Inferior parietal cortex (tissue), 1 donor: ENCODE measurements at regions not wholly inside any gene's neighbourhood (a gene's known extent, or its start where the extent isn't known, plus 50 kb on each side); places are given as distances from the start of the nearest gene placed in this dataset.

Experiments used
- DNase-seq: peaks from one replicate; pipeline ENCODE4 v3.0.0-alpha.2; 2016; ENCODE audit errors: extremely low spot score

- no peak for DNase-seq
Measured at GRCh38 chr16:73275024-73275423, 227.1 kb upstream of the ZFHX3 start.

DNA sequence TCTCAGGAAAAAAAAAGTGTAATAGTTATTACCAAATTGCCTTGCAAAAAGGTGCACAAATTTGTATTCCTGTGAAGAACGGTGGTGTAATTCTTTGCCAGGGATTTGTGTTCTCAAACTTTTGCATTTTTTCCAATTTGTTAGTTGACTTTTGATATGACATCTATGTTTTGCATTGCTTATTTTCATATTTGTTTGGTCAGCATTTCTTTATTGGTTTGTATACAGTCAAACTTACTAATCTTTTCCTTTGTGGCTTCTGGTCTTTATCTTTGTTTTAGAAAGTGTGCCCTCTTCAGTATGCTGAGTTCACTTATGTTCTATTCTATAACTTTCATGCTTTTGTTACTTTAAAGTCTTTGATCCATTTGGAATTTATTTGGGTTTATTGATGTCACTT is 226.2 kb upstream of the ZFHX3 start:
- no peak for DNase-seq

DNA sequence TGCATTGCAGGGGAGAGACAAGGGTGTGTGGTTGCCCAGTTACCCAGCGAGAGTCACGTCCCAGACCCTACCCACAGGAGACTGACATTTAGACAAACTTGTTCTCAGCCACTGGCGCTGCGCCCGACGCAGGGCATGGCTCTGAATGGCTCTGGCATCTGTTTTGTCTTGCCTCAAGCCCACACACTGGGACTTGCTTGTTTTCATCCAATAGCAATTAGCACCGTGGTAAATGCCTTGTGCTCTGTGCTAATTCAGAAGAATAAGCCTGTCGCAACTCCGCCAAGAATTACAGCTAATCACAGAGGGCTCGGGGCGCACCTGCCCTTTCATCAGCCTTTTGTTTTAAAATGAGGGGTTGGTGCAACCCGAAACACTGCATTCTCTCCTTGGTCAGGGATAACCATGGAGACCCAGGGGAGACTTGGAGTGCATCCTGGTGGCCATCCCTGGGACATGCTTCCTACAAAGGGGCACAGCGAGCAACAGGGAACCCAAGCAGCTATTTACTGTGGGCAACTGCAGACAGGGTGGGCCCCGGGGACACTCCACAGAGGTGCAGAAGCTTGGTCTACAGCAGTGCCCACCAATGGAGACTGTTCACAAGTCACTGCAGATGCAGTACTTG is 220.6 kb upstream of the ZFHX3 start:
- peak; percentile 3 for DNase-seq

DNA sequence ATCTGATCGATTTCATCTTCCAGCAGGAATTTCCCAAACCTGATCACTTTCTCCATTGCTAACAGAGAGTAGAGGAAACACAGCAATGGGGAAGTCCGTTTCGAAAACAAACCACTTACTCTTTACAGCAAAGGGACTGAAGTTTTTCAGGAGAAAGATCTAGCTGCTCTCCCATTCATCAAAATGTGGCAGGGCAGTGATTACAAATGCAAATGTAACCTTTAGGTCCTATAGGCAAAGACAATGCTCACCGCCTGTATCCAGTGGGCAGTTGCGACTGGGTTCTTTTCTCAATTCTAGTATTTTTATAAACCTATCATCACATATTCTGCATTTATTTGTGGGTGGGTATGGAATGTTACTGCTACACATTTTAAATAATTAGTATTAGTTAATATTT is 218.0 kb upstream of the ZFHX3 start:
- DNase-seq: no peak

DNA sequence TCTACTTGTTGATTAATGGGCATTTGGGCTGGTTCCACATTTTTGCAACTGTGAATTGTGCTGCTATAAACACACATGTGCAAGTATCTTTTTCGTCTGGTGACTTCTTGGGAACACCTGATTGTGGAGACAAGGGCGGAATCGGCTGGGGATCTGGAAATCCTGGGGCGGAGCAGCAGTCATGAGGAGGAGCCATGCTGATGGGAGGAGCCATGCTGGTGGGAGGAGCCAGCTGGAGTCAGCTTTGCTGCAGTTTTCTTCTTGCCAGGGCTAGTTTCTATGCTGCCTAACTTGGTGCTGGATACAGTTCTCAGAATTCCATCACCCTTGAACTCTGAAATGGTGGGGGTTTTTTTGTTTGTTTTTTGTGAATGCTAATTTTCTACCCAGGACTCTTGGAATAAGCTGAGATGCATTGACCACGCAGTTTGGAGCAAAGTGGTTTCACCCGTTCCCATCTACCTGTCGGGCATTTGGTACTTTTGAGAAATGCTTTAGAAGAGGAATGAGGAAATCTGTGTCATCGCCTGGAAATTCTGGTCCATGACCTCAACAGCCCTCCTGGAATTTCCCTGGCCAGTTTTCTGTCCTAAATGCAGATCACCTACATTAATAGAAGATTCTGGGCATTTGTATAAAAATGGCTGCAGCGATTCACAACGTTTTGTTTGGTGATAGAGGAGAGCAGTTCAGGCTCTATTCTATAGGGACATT is 217.4 kb upstream of the ZFHX3 start:
- DNase-seq: no peak

DNA sequence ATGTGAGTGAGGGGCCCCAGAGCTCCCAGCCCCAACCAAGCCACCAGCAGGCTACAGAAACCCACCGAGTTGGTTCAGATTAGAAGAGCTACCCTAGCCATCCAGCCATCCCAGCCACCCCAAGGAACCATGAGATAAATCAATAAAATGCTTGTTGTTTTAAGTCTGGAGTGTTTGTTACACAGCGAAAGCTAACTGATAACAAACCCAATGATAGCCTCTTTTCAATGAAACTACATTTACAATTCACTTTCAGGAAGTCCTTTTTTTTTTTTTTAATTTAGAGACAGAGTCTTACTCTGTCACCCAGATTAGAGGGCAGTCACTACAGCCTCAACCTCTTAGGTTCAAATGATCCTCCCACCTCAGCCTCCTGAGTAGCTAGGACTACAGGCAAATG is 215.0 kb upstream of the ZFHX3 start:
- no peak for DNase-seq

DNA sequence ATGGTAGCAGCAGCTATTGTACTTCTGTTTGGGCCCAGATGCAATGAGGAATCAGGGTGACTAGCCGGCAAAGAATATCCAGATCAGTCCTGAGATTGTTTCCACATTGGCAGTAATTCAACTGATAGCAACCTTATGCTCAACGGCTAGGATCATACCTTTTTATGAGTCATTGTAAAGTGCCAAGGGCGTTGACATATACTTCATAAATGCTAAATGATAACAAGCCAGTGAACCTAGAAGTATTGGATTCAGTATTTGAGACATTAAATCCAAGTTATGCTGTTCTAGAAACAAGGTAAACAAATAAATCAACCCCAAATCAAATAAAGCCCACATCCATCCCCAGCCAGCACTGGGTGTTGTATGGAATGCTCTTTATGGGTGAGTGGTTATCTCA is 207.1 kb upstream of the ZFHX3 start:
- no peak for DNase-seq

DNA sequence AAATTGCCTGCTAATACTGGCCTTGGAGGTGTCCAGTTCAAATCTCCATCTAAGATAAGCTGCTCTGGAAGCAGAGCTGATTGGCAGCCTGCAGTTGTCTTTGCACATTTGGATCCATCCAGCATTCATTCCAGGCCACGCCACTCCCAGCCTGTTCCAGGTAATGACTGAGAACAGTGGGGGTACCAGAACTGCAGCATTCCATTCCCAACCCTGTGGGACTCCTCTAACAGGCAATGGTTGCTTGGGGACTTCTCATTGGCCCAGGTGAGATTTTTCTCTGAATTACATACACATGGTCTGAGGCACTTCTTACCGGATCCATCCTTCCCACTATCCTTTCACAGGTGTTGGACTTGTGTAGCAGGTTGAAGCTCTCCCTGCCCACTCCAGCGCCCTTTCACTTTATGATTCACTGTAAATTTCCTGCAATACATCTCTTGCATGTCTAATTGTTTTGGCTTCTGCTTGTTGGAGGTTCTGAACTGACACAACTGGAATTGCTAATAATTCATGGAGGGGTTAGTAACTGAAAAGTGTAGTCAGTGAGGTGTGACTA is 206.1 kb upstream of the ZFHX3 start:
- DNase-seq: no peak

DNA sequence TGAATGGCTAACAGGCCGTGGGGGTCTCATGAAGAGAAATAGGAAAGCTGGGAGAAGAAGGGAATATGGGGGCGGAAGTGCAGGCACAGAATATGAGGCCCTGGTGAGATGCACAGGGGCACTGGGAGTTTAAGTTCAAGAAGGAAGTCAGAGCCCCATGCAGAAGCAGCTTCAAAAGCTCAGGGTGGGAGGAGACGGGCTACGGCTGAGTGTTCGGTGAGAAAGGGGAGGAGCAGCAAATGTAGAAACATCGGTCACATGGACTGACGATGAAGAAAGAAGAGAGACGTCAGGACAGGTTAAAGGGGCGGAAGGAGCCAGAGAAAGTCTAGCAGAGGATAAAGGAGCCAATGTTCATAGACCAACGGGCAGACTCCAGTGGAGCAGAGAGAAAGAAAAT is 204.5 kb upstream of the ZFHX3 start:
- no peak for DNase-seq

DNA sequence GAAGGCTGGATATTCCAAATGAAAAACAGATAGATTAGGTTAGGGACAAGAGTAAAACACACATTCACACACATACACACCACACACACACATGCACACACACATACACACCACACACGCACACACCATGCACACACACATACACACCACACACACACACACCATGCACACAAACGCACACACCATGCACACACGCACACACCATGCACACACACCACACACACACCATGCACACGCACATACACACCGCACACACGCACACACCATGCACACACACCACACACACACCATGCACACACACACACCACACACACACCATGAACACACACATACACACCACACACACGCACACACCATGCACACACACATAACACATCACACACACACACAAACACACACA is 203.7 kb upstream of the ZFHX3 start:
- DNase-seq: no peak

- no peak for DNase-seq
Measured at GRCh38 chr16:73248316-73248715, 200.4 kb upstream of the ZFHX3 start.

- no peak for DNase-seq
Measured at GRCh38 chr16:73240920-73241319, 193.0 kb upstream of the ZFHX3 start.

- DNase-seq: no peak
Measured at GRCh38 chr16:73237601-73238000, 189.7 kb upstream of the ZFHX3 start.

DNA sequence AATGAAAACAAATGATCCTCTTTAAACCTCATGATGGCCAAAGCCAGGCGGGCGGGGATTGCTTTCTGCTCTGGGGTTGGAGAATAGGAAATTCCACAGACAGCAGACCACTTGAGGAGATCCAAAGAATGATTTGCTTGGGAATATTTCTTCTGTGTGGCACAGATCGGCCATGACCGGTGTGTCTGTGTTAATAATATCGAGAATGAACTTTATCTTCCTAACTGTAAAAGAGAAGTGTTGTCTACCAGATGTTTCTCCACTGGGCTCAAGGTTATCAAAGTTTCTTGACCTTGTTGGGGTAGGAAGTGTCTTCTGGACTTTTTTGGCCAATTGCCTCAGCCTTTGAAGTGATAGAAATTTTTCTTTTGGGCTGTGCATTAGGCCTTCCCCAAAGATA is 186.6 kb upstream of the ZFHX3 start:
- DNase-seq: no peak

GRCh38 chr16:73233846-73234424 is 186.0 kb upstream of the ZFHX3 start:
- DNase-seq: peak; percentile 25

DNA sequence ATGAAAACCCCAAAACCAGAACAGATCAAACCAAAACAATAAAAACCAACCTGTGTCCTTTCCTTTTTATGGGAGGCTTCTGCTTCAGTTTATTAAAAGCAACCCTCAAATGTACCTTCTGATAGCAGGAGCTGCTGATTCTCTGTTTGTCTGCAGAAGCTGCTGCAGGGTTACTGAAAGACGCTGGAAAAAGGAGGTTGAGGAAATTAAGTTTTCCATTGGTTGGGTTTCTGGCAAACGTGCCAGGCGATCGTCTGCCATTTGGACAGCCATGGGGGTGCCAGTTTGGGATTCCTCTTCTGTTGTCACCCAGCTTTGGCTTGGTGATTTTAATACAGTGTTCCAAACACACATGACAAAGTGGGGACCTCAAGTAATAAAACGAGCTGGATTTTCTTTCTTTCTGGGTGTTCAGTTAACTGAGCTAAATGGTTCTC is 185.4 kb upstream of the ZFHX3 start:
- peak; percentile 27 for DNase-seq

GRCh38 chr16:73232555-73233328 is 184.8 kb upstream of the ZFHX3 start:
- DNase-seq: peak; percentile 47

GRCh38 chr16:73231944-73232554 is 184.1 kb upstream of the ZFHX3 start:
- peak; percentile 28 for DNase-seq

- peak; percentile 12 for DNase-seq
Measured at GRCh38 chr16:73231379-73231778, 183.5 kb upstream of the ZFHX3 start.

DNA sequence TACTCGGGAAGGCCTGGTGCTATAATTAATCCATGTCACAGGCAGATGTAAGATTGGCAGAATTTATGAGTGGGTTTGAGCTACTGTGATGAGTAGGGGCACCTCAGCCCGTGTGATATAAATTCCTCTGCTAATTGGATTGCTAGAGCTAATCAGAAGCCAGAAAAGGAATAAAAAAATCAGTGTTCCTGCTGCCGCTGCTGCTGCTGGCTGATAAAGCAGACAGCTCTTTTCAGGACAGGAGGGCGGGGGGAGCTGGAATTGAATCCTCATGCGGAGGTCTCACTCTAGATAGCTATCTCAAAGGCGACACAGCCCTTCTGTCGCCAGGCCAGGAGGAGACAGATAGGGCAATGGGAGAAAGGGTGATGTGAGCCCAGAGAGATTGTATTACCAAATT is 182.7 kb upstream of the ZFHX3 start:
- DNase-seq: no peak

DNA sequence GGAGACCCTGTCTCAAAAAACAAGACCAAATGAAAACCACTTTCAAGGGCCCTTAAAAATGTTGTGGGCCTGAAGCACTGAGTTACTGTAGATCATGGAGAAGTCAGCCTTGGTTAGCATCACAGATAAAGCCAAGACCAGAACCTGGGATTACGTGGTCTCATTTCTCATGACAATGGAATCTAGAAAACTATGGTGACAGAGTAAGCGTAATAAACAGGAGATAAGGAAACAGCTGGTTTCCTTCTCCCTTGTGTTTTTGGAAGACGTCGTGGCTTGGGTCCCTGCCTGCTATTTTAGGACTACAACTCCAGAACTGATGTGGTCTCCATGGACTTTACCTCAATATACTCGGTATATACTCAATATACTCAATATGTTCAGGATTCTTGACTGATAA is 180.7 kb upstream of the ZFHX3 start:
- DNase-seq: no peak

- DNase-seq: no peak
Measured at GRCh38 chr16:73226675-73227074, 178.7 kb upstream of the ZFHX3 start.
